Kidney (tissue), 13 donors: ENCODE measurements at regions not wholly inside any gene's neighbourhood (a gene's known extent, or its start where the extent isn't known, plus 50 kb on each side); places are given as distances from the start of the nearest gene placed in this dataset.

Source experiments
- DNase-seq, 5 donors: peaks; one replicate each; pipeline ENCODE4 v3.0.0-alpha.2; 2013 to 2020
- FAIRE-seq: peaks from 2 replicates; lab custom pipeline; 2012; peaks lifted over from hg19 to GRCh38; lab: Jason Lieb, UNC
- H3K27ac ChIP-seq, 2 donors: one replicate each; pipeline ENCODE4 v1.7.0; 2013; ENCODE audit warnings: low read depth in 2 of 2, low read length in 2 of 2, inconsistent platforms in 1 of 2
- H3K27me3 ChIP-seq: one replicate; pipeline ENCODE4 v1.7.1; 2013; ENCODE audit warnings: low read length, inconsistent platforms; ENCODE audit not compliant: control insufficient read depth, insufficient read depth
- H3K36me3 ChIP-seq, 3 donors: one replicate each; pipeline versions ENCODE4 v1.7.0 to v1.7.1; 2013; ENCODE audit warnings: low read length in 3 of 3, control low read depth in 1 of 3, inconsistent platforms in 1 of 3; ENCODE audit not compliant: insufficient read depth in 3 of 3, control insufficient read depth in 2 of 3
- H3K4me1 ChIP-seq, 3 donors: one replicate each; pipeline versions ENCODE4 v1.7.0 to v1.7.1; 2013; ENCODE audit warnings: low read length in 3 of 3, inconsistent platforms in 1 of 3, low read depth in 1 of 3; ENCODE audit not compliant: control insufficient read depth in 2 of 3, insufficient read depth in 2 of 3
- H3K4me3 ChIP-seq, 3 donors: one replicate each; pipeline versions ENCODE4 v1.7.0 to v1.8.1; 2013; ENCODE audit warnings: low read length in 3 of 3, control low read depth in 1 of 3, inconsistent platforms in 1 of 3
- H3K9ac ChIP-seq, 3 donors: one replicate each; pipeline versions ENCODE4 v1.7.0 to v1.7.1; 2013; ENCODE audit warnings: low read length in 3 of 3, control low read depth in 1 of 3, inconsistent platforms in 1 of 3
- H3K9me3 ChIP-seq, 3 donors: one replicate each; pipeline versions ENCODE4 v1.7.0 to v1.7.1; 2013; ENCODE audit warnings: low read length in 3 of 3, control low read depth in 1 of 3, inconsistent platforms in 1 of 3; ENCODE audit not compliant: control insufficient read depth in 2 of 3, insufficient read depth in 1 of 3
- intact Hi-C: fragments of 100-400 bp; cut with DNase I; formaldehyde crosslinking; loops from one replicate; pipeline ENCODE4 v1.11.1; 2022
- TF ChIP-seq, protein P1 (sequence below): IDR thresholded peaks from 3 replicates; pipeline ENCODE4 v1.5.1; 2012; ENCODE audit warnings: mild to moderate bottlenecking, moderate library complexity, borderline replicate concordance; ENCODE audit not compliant: insufficient read depth; ENCODE audit errors: extremely low read depth
- donor health status: control.
- donor health status: control.
- donor health status: control.
- donor health status: control.
- donor health status: control.
- donor health status: DM: yes; HTN: yes; CAD: no.
- donor health status: Normal renal cell carcinoma (clear cell type).

- TF ChIP-seq, protein P1, sequence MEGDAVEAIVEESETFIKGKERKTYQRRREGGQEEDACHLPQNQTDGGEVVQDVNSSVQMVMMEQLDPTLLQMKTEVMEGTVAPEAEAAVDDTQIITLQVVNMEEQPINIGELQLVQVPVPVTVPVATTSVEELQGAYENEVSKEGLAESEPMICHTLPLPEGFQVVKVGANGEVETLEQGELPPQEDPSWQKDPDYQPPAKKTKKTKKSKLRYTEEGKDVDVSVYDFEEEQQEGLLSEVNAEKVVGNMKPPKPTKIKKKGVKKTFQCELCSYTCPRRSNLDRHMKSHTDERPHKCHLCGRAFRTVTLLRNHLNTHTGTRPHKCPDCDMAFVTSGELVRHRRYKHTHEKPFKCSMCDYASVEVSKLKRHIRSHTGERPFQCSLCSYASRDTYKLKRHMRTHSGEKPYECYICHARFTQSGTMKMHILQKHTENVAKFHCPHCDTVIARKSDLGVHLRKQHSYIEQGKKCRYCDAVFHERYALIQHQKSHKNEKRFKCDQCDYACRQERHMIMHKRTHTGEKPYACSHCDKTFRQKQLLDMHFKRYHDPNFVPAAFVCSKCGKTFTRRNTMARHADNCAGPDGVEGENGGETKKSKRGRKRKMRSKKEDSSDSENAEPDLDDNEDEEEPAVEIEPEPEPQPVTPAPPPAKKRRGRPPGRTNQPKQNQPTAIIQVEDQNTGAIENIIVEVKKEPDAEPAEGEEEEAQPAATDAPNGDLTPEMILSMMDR, result no peak
- Histone ChIP-seq H3K27ac (no peak overlapping the region), H3K4me3 (no peak overlapping the region), H3K4me1 (no peaks in the 10 kb centered on the region), H3K27me3 (no peaks in the 10 kb centered on the region), H3K9me3 (no peaks in the 10 kb centered on the region), H3K9ac (no peak overlapping the region), H3K36me3 (no peaks in the 10 kb centered on the region)
- DNase-seq, result peak in 1 of 5 donors; percentile 10
- FAIRE-seq, result no peak
- intact Hi-C loops, result no loop called here
Measured at GRCh38 chrX:150032742-150033141, 94.5 kb upstream of the EOLA2 start.

- FAIRE-seq (no peak), DNase-seq (no peak)
- no peaks in the 10 kb centered on the region for H3K36me3 ChIP-seq
Measured at GRCh38 chrX:150034788-150035187, 96.5 kb upstream of the EOLA2 start.

GRCh38 chrX:150035531-150035930 is 97.2 kb upstream of the EOLA2 start:
- FAIRE-seq (no peak), DNase-seq (no peak)
- Histone ChIP-seq H3K36me3 (no peaks in the 10 kb centered on the region), H3K27me3 (no peaks in the 10 kb centered on the region), H3K9me3 (no peaks in the 10 kb centered on the region), H3K9ac (no peak overlapping the region), H3K4me3 (no peak overlapping the region), H3K27ac (no peak overlapping the region), H3K4me1 (no peaks in the 10 kb centered on the region)
- intact Hi-C loops, result no loop called here
- TF ChIP-seq, protein P1, result no peak

More at GRCh38 chrX:150034788-150035187, 96.5 kb upstream of the EOLA2 start:
- Histone ChIP-seq H3K9ac (no peak overlapping the region), H3K27me3 (no peaks in the 10 kb centered on the region), H3K27ac (no peak overlapping the region), H3K9me3 (no peaks in the 10 kb centered on the region), H3K4me1 (no peaks in the 10 kb centered on the region), H3K4me3 (no peak overlapping the region)
- intact Hi-C loops, result no loop called here
- TF ChIP-seq, protein P1, result no peak

GRCh38 chrX:150036181-150036580 is 97.9 kb upstream of the EOLA2 start:
- H3K4me1 ChIP-seq, result no peaks in the 10 kb centered on the region
- H3K9me3 ChIP-seq, result no peaks in the 10 kb centered on the region
- intact Hi-C loops, result no loop called here
- H3K27ac ChIP-seq, result no peak overlapping the region
- H3K9ac ChIP-seq, result no peak overlapping the region
- FAIRE-seq (no peak), DNase-seq (no peak)
- no peaks in the 10 kb centered on the region for H3K27me3 ChIP-seq
- no peak overlapping the region for H3K4me3 ChIP-seq
- no peaks in the 10 kb centered on the region for H3K36me3 ChIP-seq
- TF ChIP-seq, protein P1, result no peak
